ENCODE measurements at regions not wholly inside any gene's neighbourhood (a gene's known extent, or its start where the extent isn't known, plus 50 kb on each side); places are given as distances from the start of the nearest gene placed in this dataset.

DNA sequence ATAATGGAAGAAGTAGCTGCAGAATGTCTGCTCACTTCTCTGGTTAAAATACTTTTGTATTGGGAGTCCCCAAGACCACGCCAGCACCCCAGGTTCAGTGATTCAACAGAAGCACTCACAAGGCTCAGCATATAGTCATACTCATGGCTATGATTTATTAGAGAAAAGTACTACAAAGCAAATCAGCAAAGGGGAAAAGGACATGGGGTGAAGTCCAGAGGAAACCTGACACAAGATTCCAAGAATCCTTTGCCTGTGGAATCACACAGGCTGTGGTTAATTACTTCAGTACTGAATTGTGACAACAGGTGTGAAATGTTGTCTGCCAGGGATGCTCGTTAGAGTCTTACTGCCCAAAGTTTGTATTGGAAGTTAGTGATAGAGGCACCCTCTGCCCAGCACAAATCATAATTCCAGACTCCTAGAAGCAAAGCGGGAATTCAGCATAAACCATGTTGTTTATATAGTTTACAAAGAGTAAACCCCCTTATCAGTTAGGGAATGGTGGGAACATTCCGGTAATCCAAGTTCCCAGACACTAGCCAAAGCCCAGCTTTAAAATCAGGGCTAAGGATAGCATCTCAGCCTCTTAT is 79.4 kb downstream of the HYCC1 start:
- TF ChIP-seq POLR2A (IDR thresholded peaks at IDR 0.05): no peak
- TF ChIP-seq, protein P1, sequence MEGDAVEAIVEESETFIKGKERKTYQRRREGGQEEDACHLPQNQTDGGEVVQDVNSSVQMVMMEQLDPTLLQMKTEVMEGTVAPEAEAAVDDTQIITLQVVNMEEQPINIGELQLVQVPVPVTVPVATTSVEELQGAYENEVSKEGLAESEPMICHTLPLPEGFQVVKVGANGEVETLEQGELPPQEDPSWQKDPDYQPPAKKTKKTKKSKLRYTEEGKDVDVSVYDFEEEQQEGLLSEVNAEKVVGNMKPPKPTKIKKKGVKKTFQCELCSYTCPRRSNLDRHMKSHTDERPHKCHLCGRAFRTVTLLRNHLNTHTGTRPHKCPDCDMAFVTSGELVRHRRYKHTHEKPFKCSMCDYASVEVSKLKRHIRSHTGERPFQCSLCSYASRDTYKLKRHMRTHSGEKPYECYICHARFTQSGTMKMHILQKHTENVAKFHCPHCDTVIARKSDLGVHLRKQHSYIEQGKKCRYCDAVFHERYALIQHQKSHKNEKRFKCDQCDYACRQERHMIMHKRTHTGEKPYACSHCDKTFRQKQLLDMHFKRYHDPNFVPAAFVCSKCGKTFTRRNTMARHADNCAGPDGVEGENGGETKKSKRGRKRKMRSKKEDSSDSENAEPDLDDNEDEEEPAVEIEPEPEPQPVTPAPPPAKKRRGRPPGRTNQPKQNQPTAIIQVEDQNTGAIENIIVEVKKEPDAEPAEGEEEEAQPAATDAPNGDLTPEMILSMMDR (IDR thresholded peaks at IDR 0.05): no peak
- H3K4me1 ChIP-seq: peaks cover 0 to 11% (median 5%) of the 10 kb centered on the region in 3 donors
- DNase-seq: no peak
- no peaks in the 10 kb centered on the region for H3K36me3 ChIP-seq
- intact Hi-C loops (cut with DNase I): no loop called here
- WGBS, 2 donors: 66 to 77% methylated on average over 4 of the region's 4 CpGs
- no peak overlapping the region for H3K4me3 ChIP-seq
- H3K9me3 ChIP-seq: no peaks in the 10 kb centered on the region
- H3K27me3 ChIP-seq: no peaks in the 10 kb centered on the region
- H3K27ac ChIP-seq: peak overlapping the region in 1 of 4 donors; percentile 17

DNA sequence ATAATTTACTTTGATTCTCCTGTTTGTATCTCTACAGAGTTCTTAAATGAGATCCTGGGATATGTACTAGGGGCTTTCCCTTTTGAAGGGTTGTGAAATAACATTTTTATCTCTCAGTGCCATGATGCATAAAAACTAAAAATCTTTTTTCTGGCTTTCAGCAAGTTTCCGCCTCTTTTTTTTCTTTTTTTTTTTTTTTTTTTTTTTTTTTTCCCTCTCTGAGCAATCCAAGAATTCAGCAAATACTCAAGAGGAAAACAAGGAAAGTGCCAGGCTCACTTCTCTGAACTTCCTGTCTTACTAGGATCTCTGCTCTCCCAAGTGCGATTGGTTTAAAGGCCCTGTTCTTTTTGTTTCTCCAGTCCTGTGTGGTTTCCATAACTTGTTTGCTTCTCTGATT is 79.9 kb downstream of the HYCC1 start:
- Histone ChIP-seq H3K27ac (peak overlapping the region in 1 of 4 donors; percentile 17), H3K4me3 (no peak overlapping the region), H3K4me1 (peaks cover 0 to 11% (median 5%) of the 10 kb centered on the region in 3 donors), H3K9me3 (no peaks in the 10 kb centered on the region), H3K36me3 (no peaks in the 10 kb centered on the region), H3K27me3 (no peaks in the 10 kb centered on the region)
- no peak for DNase-seq
- no peak for TF ChIP-seq POLR2A (IDR thresholded peaks at IDR 0.05)
- TF ChIP-seq, protein P1 (IDR thresholded peaks at IDR 0.05): no peak
- 56% methylated on average over 2 of the region's 2 CpGs for WGBS, 2 donors
- intact Hi-C loops (cut with DNase I): no loop called here

DNA sequence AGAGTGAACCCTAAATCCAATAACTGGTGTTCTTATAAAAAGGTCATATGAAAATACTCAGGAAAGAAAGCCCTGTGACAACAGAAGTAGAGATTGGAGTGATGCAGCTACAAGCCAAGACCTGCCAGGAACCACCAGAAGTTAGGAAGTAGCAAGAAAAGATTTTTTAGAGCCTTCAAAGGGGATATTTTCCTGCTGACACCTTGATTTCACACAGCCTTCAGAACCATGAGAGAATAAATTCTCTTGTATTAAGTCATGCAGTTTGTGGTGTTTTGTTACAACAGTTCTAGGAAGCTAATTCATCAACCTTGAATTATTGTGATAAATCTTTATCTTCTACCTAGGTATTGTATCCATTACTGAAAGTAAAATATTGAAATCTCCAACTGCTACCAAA is 81.0 kb downstream of the HYCC1 start:
- H3K27me3 ChIP-seq: no peaks in the 10 kb centered on the region
- H3K27ac ChIP-seq: no peak overlapping the region
- no peaks in the 10 kb centered on the region for H3K9me3 ChIP-seq
- H3K36me3 ChIP-seq: no peaks in the 10 kb centered on the region
- TF ChIP-seq, protein P1 (IDR thresholded peaks at IDR 0.05): no peak
- TF ChIP-seq POLR2A (IDR thresholded peaks at IDR 0.05): no peak
- DNase-seq: no peak
- no peak overlapping the region for H3K4me3 ChIP-seq
- intact Hi-C loops (cut with DNase I): no loop called here
- peaks cover 0 to 11% (median 5%) of the 10 kb centered on the region in 3 donors for H3K4me1 ChIP-seq

DNA sequence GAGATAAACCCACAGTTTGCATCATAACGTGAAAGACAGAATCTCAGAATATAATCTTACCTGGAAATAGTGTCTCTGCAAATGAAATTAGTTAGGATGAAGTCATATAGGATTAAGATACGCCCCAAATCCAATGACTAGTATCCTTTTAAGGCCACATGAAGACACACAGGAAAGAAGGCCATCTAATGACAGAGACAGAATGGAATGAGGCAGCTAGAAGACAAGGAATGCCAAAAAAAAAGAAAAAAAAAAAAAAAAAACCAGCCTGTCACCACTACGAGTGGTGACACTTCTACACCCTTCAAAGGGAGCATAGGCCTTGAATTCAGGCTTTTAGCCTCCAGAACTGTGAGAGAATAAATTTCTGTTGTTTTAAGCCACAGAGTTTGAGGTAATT is 82.9 kb downstream of the HYCC1 start:
- 75 to 80% methylated on average over 3 of the region's 3 CpGs for WGBS, 2 donors
- Histone ChIP-seq H3K4me3 (no peak overlapping the region), H3K9me3 (no peaks in the 10 kb centered on the region), H3K4me1 (peaks cover 0 to 11% (median 5%) of the 10 kb centered on the region in 3 donors), H3K27ac (no peak overlapping the region), H3K36me3 (no peaks in the 10 kb centered on the region), H3K27me3 (no peaks in the 10 kb centered on the region)
- intact Hi-C loops (cut with DNase I): no loop called here
- TF ChIP-seq, protein P1 (IDR thresholded peaks at IDR 0.05): no peak
- TF ChIP-seq POLR2A (IDR thresholded peaks at IDR 0.05): no peak
- no peak for DNase-seq

DNA sequence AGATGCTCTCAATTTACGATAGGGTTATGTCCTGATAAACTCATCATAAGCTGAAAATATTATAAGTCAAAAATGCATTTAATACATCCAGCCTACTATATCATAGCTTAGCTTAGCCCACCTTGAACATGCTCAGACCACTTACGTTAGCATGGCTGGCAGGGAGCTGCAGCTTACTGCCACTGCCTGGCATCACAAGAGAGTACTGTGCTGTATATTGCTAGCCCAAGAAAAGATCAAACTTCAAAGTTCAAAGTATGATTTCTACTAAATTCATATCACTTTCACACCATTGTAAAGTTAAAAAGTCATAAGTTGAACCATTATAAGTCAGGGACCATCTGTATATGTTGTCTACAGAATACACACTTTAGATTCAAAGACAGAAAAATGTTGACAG is 91.6 kb downstream of the HYCC1 start:
- no peak for DNase-seq
- H3K27me3 ChIP-seq: no peaks in the 10 kb centered on the region
- TF ChIP-seq, protein P1 (IDR thresholded peaks at IDR 0.05): no peak
- TF ChIP-seq POLR2A (IDR thresholded peaks at IDR 0.05): no peak
- H3K4me1 ChIP-seq: no peaks in the 10 kb centered on the region
- no peak overlapping the region for H3K27ac ChIP-seq
- H3K4me3 ChIP-seq: no peak overlapping the region
- no peaks in the 10 kb centered on the region for H3K9me3 ChIP-seq
- intact Hi-C loops (cut with DNase I): no loop called here
- WGBS, 2 donors: 88 to 97% methylated on average over 2 of the region's 2 CpGs
- no peaks in the 10 kb centered on the region for H3K36me3 ChIP-seq

All from esophagus squamous epithelium (tissue), 5 donors.